Right ventricle myocardium superior (tissue), 1 donor: ENCODE measurements at regions not wholly inside any gene's neighbourhood (a gene's known extent, or its start where the extent isn't known, plus 50 kb on each side); places are given as distances from the start of the nearest gene placed in this dataset.
A peak's percentile ranks its signal among the peaks of the same experiment; 100 is the strongest.
"Not testable (repeated sequence)": the region's sequence is repeated elsewhere in the genome, so short reads cannot be mapped to it uniquely, and the experiment has no call there.

ENCODE experiments used
- ATAC-seq: fragments of 200-7000 bp; cut with Tn5 transposase; one replicate; pipeline ENCODE4 v1.9.1; 2020; ENCODE audit warnings: mild to moderate bottlenecking; ENCODE audit not compliant: poor library complexity
- DNase-seq: peaks from one replicate; pipeline ENCODE4 v3.0.0-alpha.2; 2020
- intact Hi-C: fragments of 100-400 bp; cut with DNase I; formaldehyde crosslinking; loops from one replicate; pipeline ENCODE4 v1.11.2; 2022
- donor health status: DM: no; HTN: yes; CAD: no; lungs with severe emphysema.

GRCh38 chr9:66269783-66270182 lies 532.8 kb downstream of the FOXD4L4 start:
- ATAC-seq (peak; percentile 89), DNase-seq (peak; percentile 91)
- intact Hi-C loops: not testable (repeated sequence)

GRCh38 chr9:66278809-66279208 lies 541.9 kb downstream of the FOXD4L4 start:
- intact Hi-C loops, ATAC-seq, DNase-seq: not testable (repeated sequence)
